GM18870 (cell line): ENCODE measurements at regions not wholly inside any gene's neighbourhood (a gene's known extent, or its start where the extent isn't known, plus 50 kb on each side); places are given as distances from the start of the nearest gene placed in this dataset.

Experiments used
- ATAC-seq: cut with Tn5 transposase; IDR thresholded peaks from one replicate; pipeline ENCODE4 v1.9.1; 2021; ENCODE audit warnings: moderate library complexity; ENCODE audit not compliant: unreplicated experiment

- ATAC-seq: no peak
Measured at GRCh38 chr15:97425596-97425995, 534.9 kb upstream of the ARRDC4 start.

GRCh38 chr15:97443101-97443500 lies 517.4 kb upstream of the ARRDC4 start:
- no peak for ATAC-seq

- ATAC-seq: no peak
Measured at GRCh38 chr15:97446138-97446537, 514.4 kb upstream of the ARRDC4 start.

- ATAC-seq: no peak
Measured at GRCh38 chr15:97456521-97457202, 503.8 kb upstream of the ARRDC4 start.

- no peak for ATAC-seq
Measured at GRCh38 chr15:97457203-97457847, 503.2 kb upstream of the ARRDC4 start.

GRCh38 chr15:97459771-97460170 lies 500.7 kb upstream of the ARRDC4 start:
- no peak for ATAC-seq

GRCh38 chr15:97461226-97461625 lies 499.3 kb upstream of the ARRDC4 start:
- no peak for ATAC-seq

GRCh38 chr15:97463696-97464095 lies 496.8 kb upstream of the ARRDC4 start:
- ATAC-seq: no peak

GRCh38 chr15:97470417-97470816 lies 490.1 kb upstream of the ARRDC4 start:
- no peak for ATAC-seq

GRCh38 chr15:97473627-97474026 lies 486.9 kb upstream of the ARRDC4 start:
- ATAC-seq: no peak

- no peak for ATAC-seq
Measured at GRCh38 chr15:97479957-97480356, 480.5 kb upstream of the ARRDC4 start.

GRCh38 chr15:97482521-97482920 lies 478.0 kb upstream of the ARRDC4 start:
- ATAC-seq: no peak

GRCh38 chr15:97483232-97483631 lies 477.3 kb upstream of the ARRDC4 start:
- ATAC-seq: no peak

- ATAC-seq: no peak
Measured at GRCh38 chr15:97490429-97490828, 470.1 kb upstream of the ARRDC4 start.

- ATAC-seq: no peak
Measured at GRCh38 chr15:97501291-97501690, 459.2 kb upstream of the ARRDC4 start.

- ATAC-seq: no peak
Measured at GRCh38 chr15:97502038-97502437, 458.5 kb upstream of the ARRDC4 start.

GRCh38 chr15:97504031-97504792 lies 456.3 kb upstream of the ARRDC4 start:
- ATAC-seq: no peak

GRCh38 chr15:97517737-97518136 lies 442.8 kb upstream of the ARRDC4 start:
- no peak for ATAC-seq

- no peak for ATAC-seq
Measured at GRCh38 chr15:97520689-97521088, 439.8 kb upstream of the ARRDC4 start.

GRCh38 chr15:97521381-97522285 lies 438.9 kb upstream of the ARRDC4 start:
- ATAC-seq: no peak

- no peak for ATAC-seq
Measured at GRCh38 chr15:97522347-97522746, 438.2 kb upstream of the ARRDC4 start.
